ENCODE measurements at regions not wholly inside any gene's neighbourhood (a gene's known extent, or its start where the extent isn't known, plus 50 kb on each side); places are given as distances from the start of the nearest gene placed in this dataset.

DNA sequence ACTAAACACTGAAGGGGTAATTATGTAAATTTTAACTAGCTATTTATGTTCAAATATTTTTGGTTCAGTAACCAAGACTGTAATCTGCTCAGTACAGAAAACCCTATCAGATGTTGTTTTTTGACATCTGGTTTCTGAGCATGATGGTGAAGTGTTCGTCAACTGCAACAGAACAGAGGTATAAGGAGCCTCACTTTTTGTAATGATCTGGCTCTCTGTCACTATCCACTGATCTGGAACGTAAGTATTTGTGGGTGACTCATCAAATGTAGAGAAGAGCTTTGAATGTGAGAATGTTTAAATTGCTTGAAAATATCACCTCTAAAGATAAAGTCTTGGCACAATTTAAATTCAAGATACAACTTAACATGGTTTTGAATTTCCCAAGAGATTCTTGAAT, 213.6 kb upstream of the FAM98A start:
- TF ChIP-seq, protein P1, sequence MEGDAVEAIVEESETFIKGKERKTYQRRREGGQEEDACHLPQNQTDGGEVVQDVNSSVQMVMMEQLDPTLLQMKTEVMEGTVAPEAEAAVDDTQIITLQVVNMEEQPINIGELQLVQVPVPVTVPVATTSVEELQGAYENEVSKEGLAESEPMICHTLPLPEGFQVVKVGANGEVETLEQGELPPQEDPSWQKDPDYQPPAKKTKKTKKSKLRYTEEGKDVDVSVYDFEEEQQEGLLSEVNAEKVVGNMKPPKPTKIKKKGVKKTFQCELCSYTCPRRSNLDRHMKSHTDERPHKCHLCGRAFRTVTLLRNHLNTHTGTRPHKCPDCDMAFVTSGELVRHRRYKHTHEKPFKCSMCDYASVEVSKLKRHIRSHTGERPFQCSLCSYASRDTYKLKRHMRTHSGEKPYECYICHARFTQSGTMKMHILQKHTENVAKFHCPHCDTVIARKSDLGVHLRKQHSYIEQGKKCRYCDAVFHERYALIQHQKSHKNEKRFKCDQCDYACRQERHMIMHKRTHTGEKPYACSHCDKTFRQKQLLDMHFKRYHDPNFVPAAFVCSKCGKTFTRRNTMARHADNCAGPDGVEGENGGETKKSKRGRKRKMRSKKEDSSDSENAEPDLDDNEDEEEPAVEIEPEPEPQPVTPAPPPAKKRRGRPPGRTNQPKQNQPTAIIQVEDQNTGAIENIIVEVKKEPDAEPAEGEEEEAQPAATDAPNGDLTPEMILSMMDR (IDR thresholded peaks at IDR 0.05; ENCODE audit: insufficient read depth, low read depth, low read length, missing control alignments): no peak
- no peak overlapping the region for H3K4me3 ChIP-seq (ENCODE audit: low read depth, low read length)
- DNase-seq (ENCODE audit: low read depth): no peak

DNA sequence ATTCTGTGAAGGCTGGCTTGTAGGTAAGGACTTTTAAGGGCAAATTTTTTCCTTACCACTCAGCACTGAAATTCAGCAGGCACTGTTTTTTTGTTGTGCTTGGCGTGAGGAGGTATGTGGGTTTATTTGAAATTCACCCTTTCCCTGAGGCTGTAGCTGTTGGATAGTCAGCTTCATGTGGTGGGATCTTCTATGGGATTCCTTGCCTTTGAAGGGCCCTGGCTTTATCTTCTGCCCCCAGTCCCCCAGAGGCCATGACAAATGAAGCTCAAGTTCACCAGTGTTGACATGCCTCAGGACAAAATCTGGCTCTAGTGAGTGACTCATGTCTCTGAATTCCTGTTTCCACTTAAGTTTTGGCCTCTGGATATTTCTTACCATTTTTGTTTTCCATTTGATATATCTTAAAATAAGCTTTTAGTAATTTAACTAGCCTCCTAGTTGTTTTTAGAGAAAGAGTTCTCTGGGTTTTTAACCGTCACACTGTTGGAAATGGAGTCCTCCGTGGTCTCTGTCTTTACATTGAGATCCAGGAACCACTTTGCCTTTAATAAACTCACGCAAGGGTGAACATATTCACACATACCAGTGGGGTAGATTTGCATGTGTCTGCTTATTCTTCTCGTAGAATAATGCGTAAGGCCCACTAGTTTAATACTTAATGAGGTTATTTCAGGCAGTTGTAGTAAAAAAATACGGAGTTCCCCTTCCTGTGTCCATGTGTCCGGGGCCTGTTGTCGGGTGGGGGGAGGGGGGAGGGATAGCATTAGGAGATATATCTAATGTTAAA, 211.1 kb upstream of the FAM98A start:
- DNase-seq (ENCODE audit: low read depth): no peak
- TF ChIP-seq, protein P1 (IDR thresholded peaks at IDR 0.05; ENCODE audit: insufficient read depth, low read depth, low read length, missing control alignments): no peak
- H3K4me3 ChIP-seq (ENCODE audit: low read depth, low read length): no peak overlapping the region

- DNase-seq (ENCODE audit: low read depth): no peak
- TF ChIP-seq, protein P1 (IDR thresholded peaks at IDR 0.05; ENCODE audit: insufficient read depth, low read depth, low read length, missing control alignments): no peak
Observed at GRCh38 chr2:33806041-33806440, 206.9 kb upstream of the FAM98A start.

DNA sequence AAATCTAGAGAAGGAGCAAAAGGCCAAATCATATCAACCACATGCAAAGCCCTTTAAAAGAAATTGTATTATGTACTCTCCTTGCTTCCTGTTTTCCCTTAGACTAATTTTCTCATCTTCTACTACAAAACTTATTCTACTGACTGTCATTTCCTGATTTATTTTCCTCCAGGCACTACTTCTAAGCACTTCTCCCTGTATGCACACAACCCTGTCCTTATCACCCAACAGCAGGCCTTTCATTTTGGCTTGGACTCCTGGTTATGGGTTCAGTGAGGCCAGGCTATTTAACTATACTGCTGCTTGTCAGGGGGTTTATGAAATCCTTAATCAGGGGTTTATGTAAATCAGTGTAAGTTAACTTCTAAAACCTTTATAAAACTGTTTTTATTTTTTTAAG, 205.1 kb upstream of the FAM98A start:
- TF ChIP-seq, protein P1 (IDR thresholded peaks at IDR 0.05; ENCODE audit: insufficient read depth, low read depth, low read length, missing control alignments): no peak
- no peak for DNase-seq (ENCODE audit: low read depth)
- H3K4me3 ChIP-seq (ENCODE audit: low read depth, low read length): no peak overlapping the region

More at GRCh38 chr2:33806041-33806440, 206.9 kb upstream of the FAM98A start:
- no peak overlapping the region for H3K4me3 ChIP-seq (ENCODE audit: low read depth, low read length)

GRCh38 chr2:33796511-33796910, 197.4 kb upstream of the FAM98A start:
- no peak for DNase-seq (ENCODE audit: low read depth)
- TF ChIP-seq, protein P1 (IDR thresholded peaks at IDR 0.05; ENCODE audit: insufficient read depth, low read depth, low read length, missing control alignments): no peak
- no peak overlapping the region for H3K4me3 ChIP-seq (ENCODE audit: low read depth, low read length)

DNA sequence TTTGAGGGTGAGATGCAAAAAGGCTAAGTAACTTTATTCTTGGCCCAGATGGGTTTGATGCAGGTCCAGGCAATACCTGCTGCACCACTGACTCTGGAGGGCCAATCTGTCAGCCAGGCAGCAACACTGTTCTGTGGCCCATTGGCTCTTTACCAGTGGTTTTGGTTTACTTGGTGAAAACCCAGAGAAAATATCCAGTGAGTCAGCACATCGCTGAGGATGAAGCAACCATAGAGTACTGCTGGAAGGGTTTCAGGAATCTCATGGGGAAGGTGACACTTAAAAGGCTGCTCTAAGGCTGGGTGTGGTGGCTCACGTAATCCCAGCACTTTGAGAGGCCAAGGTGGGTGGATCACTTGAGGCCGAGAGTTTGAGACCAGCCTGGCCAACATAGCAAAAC, 192.5 kb upstream of the FAM98A start:
- no peak overlapping the region for H3K4me3 ChIP-seq (ENCODE audit: low read depth, low read length)
- no peak for DNase-seq (ENCODE audit: low read depth)
- TF ChIP-seq, protein P1 (IDR thresholded peaks at IDR 0.05; ENCODE audit: insufficient read depth, low read depth, low read length, missing control alignments): no peak

- no peak for DNase-seq (ENCODE audit: low read depth)
- TF ChIP-seq, protein P1 (IDR thresholded peaks at IDR 0.05; ENCODE audit: insufficient read depth, low read depth, low read length, missing control alignments): no peak
- no peak overlapping the region for H3K4me3 ChIP-seq (ENCODE audit: low read depth, low read length)
Observed at GRCh38 chr2:33788044-33788443, 188.9 kb upstream of the FAM98A start.

Data from GM12865 (cell line).